Gastroesophageal sphincter (tissue), 4 donors: ENCODE measurements at regions not wholly inside any gene's neighbourhood (a gene's known extent, or its start where the extent isn't known, plus 50 kb on each side); places are given as distances from the start of the nearest gene placed in this dataset.
A peak's percentile ranks its signal among the peaks of the same experiment; 100 is the strongest.

ENCODE experiments used
- ATAC-seq: fragments of 150-250 bp; one replicate; pipeline ENCODE4 v1.9.1; 2016; ENCODE audit warnings: mild to moderate bottlenecking, moderate library complexity
- H3K27ac ChIP-seq, 4 donors: fragments of 200-600 bp; sonication (generic) in 3 of 4; 1 replicate in 3 of 4; 2 replicates in 1 of 4; pipeline ENCODE4 v1.5.1; 2016 to 2019
- H3K27me3 ChIP-seq: fragments of 200-600 bp; sonication (generic); one replicate; pipeline ENCODE4 v1.5.1; 2019
- H3K36me3 ChIP-seq, 2 donors: fragments of 200-600 bp; sonication (generic); one replicate each; pipeline ENCODE4 v1.5.1; 2019; ENCODE audit warnings: control low read depth in 1 of 2
- H3K4me1 ChIP-seq, 3 donors: fragments of 200-600 bp; sonication (generic); 1 replicate in 2 of 3; 2 replicates in 1 of 3; pipeline ENCODE4 v1.5.1; 2016 to 2019; ENCODE audit warnings: control low read depth in 2 of 3
- H3K4me3 ChIP-seq, 2 donors: fragments of 200-600 bp; sonication (generic); one replicate each; pipeline ENCODE4 v1.5.1; 2019; ENCODE audit warnings: mild to moderate bottlenecking in 1 of 2, moderate library complexity in 1 of 2
- H3K9me3 ChIP-seq, 3 donors: fragments of 200-600 bp; sonication (generic); one replicate each; pipeline ENCODE4 v1.5.1; 2017 to 2019; ENCODE audit warnings: control low read depth in 2 of 3
- CTCF ChIP-seq, 4 experiments: fragments of 200-600 bp in 2 of 4; fragments of 450-650 bp in 2 of 4; sonication (generic) in 1 of 4; IDR thresholded peaks; one replicate each; pipeline ENCODE4 v1.5.1; 2017 to 2019; ENCODE audit warnings: antibody characterized with exemption in 4 of 4, mild to moderate bottlenecking in 2 of 4, moderate library complexity in 2 of 4
- EP300 ChIP-seq: sonication (generic); formaldehyde crosslinking; IDR thresholded peaks from one replicate; pipeline ENCODE4 v1.6.1; 2017; ENCODE audit warnings: antibody characterized with exemption, mild to moderate bottlenecking
- POLR2A ChIP-seq, 2 donors: fragments of 450-650 bp; IDR thresholded peaks; one replicate each; pipeline ENCODE4 v1.6.1; 2017; ENCODE audit warnings: antibody characterized with exemption in 2 of 2, mild to moderate bottlenecking in 2 of 2, moderate library complexity in 1 of 2
- POLR2AphosphoS5 ChIP-seq: sonication (generic); formaldehyde crosslinking; IDR thresholded peaks from one replicate; pipeline ENCODE4 v1.6.1; 2017; ENCODE audit warnings: antibody characterized with exemption
- WGBS, 2 donors: methylation state at CpG; one replicate each; pipeline ENCODE4 v1.1.5; 2018; ENCODE audit warnings: low coverage in 1 of 2; 5-methylcytosine and 5-hydroxymethylcytosine counted together

GRCh38 chr4:57443308-57443707 is 333.1 kb upstream of the IGFBP7 start:
- WGBS, 2 donors: 60 to 66% methylated on average over 4 to 5 of the region's 7 CpGs
- ATAC-seq: no peak
- Histone ChIP-seq H3K27ac (peak overlapping the region; percentile 4 to 72 (median 39)), H3K27me3 (no peaks in the 10 kb centered on the region), H3K4me3 (no peak overlapping the region), H3K4me1 (peaks cover 0 to 44% (median 4%) of the 10 kb centered on the region in 3 donors), H3K9me3 (no peaks in the 10 kb centered on the region), H3K36me3 (no peaks in the 10 kb centered on the region)
- no peak for TF ChIP-seq POLR2AphosphoS5
- TF ChIP-seq CTCF (IDR thresholded peaks at IDR 0.05): no peak
- no peak for TF ChIP-seq EP300
- no peak for TF ChIP-seq POLR2A (IDR thresholded peaks at IDR 0.05)

DNA sequence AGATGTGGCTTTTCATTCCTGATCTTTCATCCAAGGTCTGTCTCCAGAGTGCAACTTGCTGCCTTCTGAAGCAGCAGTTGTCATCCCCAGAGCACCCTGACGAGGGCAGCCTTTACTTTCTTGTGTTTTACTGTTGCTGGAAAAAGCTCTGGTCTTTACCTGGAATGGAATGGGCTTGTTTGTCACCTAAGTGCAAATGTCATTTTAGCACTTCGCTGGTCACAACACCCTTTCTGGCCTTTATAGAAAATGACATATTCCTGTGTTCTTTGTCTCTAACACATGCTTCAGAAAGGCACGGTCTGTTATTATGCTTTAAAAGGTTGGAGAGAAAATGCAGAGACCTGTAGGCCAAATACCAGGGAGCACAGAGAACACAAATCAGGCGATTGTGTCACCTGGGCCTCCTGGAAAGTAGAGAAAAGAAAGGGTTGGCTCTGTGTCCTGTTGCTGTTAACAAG is 332.7 kb upstream of the IGFBP7 start:
- WGBS, 2 donors: 6 to 27% methylated on average over 2 to 4 of the region's 4 CpGs
- peak; percentile 65 for ATAC-seq
- H3K27me3 ChIP-seq: no peaks in the 10 kb centered on the region
- no peaks in the 10 kb centered on the region for H3K9me3 ChIP-seq
- TF ChIP-seq EP300: no peak
- TF ChIP-seq CTCF (IDR thresholded peaks at IDR 0.05): peak; percentile 66 to 81 (median 68)
- H3K27ac ChIP-seq: peak overlapping the region; percentile 4 to 72 (median 42)
- peaks cover 0 to 44% (median 4%) of the 10 kb centered on the region in 3 donors for H3K4me1 ChIP-seq
- H3K4me3 ChIP-seq: no peak overlapping the region
- H3K36me3 ChIP-seq: no peaks in the 10 kb centered on the region

- TF ChIP-seq POLR2AphosphoS5 (no peak), POLR2A (IDR thresholded peaks at IDR 0.05) (no peak), EP300 (no peak), CTCF (IDR thresholded peaks at IDR 0.05) (no peak)
- no peaks in the 10 kb centered on the region for H3K27me3 ChIP-seq
- WGBS, 2 donors: 8 to 9% methylated on average over 5 to 7 of the region's 7 CpGs
- no peaks in the 10 kb centered on the region for H3K36me3 ChIP-seq
- H3K27ac ChIP-seq: peak overlapping the region in 3 of 4 donors; percentile 35 to 72 (median 49)
- peaks cover 0 to 44% (median 4%) of the 10 kb centered on the region in 3 donors for H3K4me1 ChIP-seq
- H3K4me3 ChIP-seq: no peak overlapping the region
- peak; percentile 21 for ATAC-seq
- H3K9me3 ChIP-seq: no peaks in the 10 kb centered on the region
Measured at GRCh38 chr4:57442241-57442640, 332.1 kb upstream of the IGFBP7 start.

GRCh38 chr4:57437649-57438048 is 327.5 kb upstream of the IGFBP7 start:
- no peak for TF ChIP-seq EP300
- TF ChIP-seq POLR2AphosphoS5: no peak
- TF ChIP-seq POLR2A (IDR thresholded peaks at IDR 0.05): no peak
- TF ChIP-seq CTCF (IDR thresholded peaks at IDR 0.05): no peak
- H3K9me3 ChIP-seq: no peaks in the 10 kb centered on the region
- no peak for ATAC-seq
- peaks cover 0 to 6% (median 0%) of the 10 kb centered on the region in 3 donors for H3K4me1 ChIP-seq
- WGBS, 2 donors: 72 to 88% methylated on average over 4 to 6 of the region's 8 CpGs
- H3K4me3 ChIP-seq: no peak overlapping the region
- no peaks in the 10 kb centered on the region for H3K36me3 ChIP-seq
- no peaks in the 10 kb centered on the region for H3K27me3 ChIP-seq
- H3K27ac ChIP-seq: no peak overlapping the region

DNA sequence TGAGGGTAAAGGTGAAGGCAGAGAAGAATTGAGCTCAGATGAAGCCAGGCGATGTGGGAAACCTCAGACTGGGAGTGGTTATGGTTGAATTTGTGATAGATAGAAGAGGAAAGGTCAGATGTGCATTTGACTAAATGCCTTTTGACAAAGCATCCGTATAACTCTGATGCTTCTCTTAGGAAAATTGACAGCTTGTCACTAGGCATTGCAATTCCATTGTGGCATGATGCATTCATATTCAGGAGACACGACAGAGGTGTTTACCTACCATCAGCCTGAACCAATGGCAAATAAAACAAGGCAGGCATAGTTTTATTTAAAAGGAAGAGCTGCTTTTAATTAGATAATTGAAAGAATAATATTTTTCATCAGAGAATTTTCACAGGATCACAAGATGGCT is 325.1 kb upstream of the IGFBP7 start:
- TF ChIP-seq POLR2AphosphoS5 (no peak), POLR2A (IDR thresholded peaks at IDR 0.05) (no peak)
- no peak for ATAC-seq
- no peaks in the 10 kb centered on the region for H3K36me3 ChIP-seq
- H3K27me3 ChIP-seq: no peaks in the 10 kb centered on the region
- no peak overlapping the region for H3K4me3 ChIP-seq
- no peak overlapping the region for H3K27ac ChIP-seq
- WGBS, 2 donors: 77 to 83% methylated on average over 3 of the region's 3 CpGs
- H3K9me3 ChIP-seq: no peaks in the 10 kb centered on the region
- no peaks in the 10 kb centered on the region for H3K4me1 ChIP-seq
